Thyroid gland (tissue), 4 donors: ENCODE measurements at regions not wholly inside any gene's neighbourhood (a gene's known extent, or its start where the extent isn't known, plus 50 kb on each side); places are given as distances from the start of the nearest gene placed in this dataset.

ENCODE experiments used
- POLR2A ChIP-seq, 2 donors: fragments of 450-650 bp; IDR thresholded peaks; one replicate each; pipeline ENCODE4 v1.6.1; 2017; ENCODE audit warnings: antibody characterized with exemption in 2 of 2, mild to moderate bottlenecking in 2 of 2, moderate library complexity in 1 of 2
- TF ChIP-seq, protein P1 (sequence below), 6 experiments: fragments of 200-600 bp in 3 of 6; fragments of 450-650 bp in 3 of 6; sonication (generic) in 3 of 6; IDR thresholded peaks; one replicate each; pipeline ENCODE4 v1.5.1; 2016 to 2019; ENCODE audit warnings: antibody characterized with exemption in 6 of 6, mild to moderate bottlenecking in 2 of 6, inconsistent platforms in 1 of 6, moderate library complexity in 1 of 6

DNA sequence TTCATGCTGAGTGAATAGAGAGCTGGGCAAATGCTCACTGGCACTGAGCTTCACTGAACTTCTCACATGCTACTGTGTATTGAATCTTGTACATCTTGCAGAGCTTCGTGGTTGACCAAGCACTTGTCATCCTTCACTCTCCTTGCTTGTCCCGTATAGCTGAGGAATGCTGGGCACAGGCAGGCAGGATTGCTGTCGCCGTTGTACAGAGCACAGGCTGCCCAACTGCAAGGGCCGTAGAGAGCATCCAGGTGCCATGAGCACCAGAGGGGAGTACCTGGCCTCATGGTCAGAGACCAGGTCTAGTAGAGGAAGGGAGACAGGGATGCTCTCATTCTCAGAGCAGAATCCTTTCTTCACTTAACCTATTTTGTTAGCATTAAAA lies 99.8 kb upstream of the RET start:
- TF ChIP-seq, protein P1, sequence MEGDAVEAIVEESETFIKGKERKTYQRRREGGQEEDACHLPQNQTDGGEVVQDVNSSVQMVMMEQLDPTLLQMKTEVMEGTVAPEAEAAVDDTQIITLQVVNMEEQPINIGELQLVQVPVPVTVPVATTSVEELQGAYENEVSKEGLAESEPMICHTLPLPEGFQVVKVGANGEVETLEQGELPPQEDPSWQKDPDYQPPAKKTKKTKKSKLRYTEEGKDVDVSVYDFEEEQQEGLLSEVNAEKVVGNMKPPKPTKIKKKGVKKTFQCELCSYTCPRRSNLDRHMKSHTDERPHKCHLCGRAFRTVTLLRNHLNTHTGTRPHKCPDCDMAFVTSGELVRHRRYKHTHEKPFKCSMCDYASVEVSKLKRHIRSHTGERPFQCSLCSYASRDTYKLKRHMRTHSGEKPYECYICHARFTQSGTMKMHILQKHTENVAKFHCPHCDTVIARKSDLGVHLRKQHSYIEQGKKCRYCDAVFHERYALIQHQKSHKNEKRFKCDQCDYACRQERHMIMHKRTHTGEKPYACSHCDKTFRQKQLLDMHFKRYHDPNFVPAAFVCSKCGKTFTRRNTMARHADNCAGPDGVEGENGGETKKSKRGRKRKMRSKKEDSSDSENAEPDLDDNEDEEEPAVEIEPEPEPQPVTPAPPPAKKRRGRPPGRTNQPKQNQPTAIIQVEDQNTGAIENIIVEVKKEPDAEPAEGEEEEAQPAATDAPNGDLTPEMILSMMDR (IDR thresholded peaks at IDR 0.05) = no peak
- TF ChIP-seq POLR2A (IDR thresholded peaks at IDR 0.05) = no peak
